ENCODE measurements at regions not wholly inside any gene's neighbourhood (a gene's known extent, or its start where the extent isn't known, plus 50 kb on each side); places are given as distances from the start of the nearest gene placed in this dataset.

DNA sequence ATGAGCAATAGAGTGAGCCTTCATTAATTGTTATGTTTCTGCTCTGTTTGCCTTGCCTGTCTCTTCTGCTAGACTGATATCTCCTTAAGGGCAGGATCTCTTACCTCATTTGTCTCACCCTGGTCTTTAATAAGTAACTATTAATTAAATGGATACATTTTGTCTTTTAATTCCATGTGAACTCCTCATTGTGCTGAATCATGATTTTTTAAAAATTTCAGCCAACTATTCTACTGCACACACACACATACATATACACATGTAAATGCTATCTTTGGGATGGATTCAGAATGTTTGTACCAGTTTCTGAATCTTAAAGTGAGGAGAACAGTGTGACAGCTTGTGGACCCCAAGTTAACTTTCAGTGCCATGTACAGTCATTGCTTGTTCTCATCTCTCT is 731.1 kb upstream of the MAP3K7 start:
- DNase-seq: no peak

- no peak for DNase-seq
Observed at GRCh38 chr6:91317247-91317835, 730.5 kb upstream of the MAP3K7 start.

- DNase-seq: no peak
Observed at GRCh38 chr6:91310178-91310577, 723.3 kb upstream of the MAP3K7 start.

DNA sequence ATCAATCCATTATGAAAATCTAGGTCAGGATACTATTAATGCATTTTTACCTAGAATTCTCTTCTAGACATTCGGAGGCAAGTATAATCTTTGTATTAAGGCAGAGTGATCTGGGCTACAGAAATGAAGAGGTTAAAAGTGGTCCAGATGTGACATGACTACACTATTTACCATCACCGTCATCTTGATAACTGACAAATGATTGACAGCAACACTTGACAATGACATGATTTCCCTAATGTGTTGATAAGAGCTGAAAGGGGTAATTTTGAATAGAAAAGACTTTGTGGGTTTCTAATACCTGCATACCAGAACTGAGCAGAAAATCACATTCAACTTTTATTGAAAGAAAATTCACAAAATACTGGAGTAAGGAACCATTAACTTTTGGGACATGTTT is 718.9 kb upstream of the MAP3K7 start:
- no peak for DNase-seq

- no peak for DNase-seq
Observed at GRCh38 chr6:91304521-91304920, 717.6 kb upstream of the MAP3K7 start.

- DNase-seq: no peak
Observed at GRCh38 chr6:91303326-91303725, 716.5 kb upstream of the MAP3K7 start.

DNA sequence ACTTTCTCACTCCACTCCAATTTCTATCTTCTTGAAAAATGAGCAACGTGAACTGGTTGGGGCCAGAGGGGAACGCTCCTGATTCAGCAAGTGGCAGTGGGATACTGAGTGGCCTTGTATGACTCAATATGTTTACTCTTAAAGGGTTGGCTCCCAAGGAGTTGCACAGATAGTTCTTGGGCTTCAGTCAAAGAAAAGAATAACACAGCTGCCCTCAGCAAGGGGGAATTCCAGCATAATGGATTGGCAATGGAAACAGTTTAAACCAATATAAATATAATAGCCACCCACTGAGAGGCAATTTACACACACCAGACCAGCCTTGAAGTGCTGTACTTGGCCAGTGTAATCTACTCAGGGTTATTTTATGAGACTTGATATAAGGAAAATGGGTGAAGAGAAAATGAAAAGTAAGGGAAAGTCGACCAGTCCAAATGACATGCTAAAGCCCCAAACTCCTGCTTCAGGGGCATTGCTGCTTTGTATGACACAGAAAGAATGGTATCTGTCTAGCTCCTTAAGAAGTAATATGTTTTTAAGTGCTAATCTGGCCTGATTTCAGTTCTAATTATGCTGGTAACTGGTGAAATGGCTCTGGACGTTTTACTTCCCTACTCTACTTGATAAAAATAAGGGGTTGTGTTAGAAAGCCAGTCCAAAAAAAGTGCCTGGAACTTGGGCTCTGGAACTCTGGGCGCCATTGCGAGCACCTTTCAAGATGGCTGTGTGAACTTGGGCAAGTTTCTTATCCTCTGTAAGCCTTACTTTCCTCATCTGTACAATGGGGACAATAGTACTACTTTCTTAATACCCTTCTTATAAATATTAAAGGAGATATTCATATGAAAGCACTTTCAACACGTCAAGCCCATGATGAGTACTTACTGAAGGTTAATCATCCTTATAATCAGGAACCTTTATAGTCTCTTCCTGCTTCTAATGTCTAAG is 712.9 kb upstream of the MAP3K7 start:
- DNase-seq: no peak

DNA sequence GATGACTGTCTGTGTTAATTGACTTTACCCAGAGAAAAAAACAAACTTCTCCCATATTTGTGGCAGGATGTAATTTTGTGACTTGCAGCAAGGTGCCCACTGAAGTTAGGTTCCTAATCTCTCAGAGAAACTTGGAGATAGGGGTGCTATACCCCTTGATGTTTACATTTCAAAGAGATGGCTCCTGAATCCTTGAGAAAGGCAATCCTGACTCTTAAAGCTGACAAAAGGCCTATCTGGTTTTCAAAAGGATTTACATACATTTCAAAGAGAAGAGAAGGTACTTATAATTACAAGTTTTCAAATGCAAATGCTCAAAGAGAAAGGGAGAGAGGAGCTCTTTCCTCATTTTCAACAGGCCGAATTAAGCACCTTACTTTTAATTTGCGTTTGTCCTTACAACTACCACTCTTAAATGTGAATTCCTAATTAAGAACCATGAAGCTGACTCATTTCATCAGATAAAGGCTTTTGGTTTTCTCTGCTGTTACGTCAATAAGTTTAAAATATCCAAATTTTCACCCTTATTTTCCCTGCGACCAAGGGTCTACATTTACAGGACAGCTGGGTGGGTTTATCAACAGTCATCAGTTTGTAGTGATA is 711.8 kb upstream of the MAP3K7 start:
- no peak for DNase-seq

DNA sequence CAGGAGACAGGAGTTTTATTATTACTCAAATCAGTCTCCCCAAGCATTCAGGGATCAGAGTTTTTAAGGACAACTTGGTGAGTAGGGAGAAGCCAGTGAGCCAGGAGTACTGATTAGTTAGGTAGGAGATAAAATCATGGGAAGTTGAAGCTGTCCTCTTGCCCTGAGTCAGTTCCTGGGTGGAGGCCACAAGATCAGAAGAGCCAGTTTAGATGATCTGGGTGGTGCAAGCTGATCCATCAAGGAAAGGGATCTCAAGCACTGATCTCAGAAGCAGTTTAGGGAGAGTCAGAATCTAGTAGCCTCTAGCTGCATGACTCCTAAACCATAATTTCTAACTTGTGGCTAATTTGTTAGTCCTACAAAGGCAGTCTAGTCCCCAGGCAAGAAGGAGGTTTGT is 706.5 kb upstream of the MAP3K7 start:
- no peak for DNase-seq

GRCh38 chr6:91291071-91291470 is 704.2 kb upstream of the MAP3K7 start:
- DNase-seq: no peak

- DNase-seq: no peak
Observed at GRCh38 chr6:91288741-91289140, 701.9 kb upstream of the MAP3K7 start.

DNA sequence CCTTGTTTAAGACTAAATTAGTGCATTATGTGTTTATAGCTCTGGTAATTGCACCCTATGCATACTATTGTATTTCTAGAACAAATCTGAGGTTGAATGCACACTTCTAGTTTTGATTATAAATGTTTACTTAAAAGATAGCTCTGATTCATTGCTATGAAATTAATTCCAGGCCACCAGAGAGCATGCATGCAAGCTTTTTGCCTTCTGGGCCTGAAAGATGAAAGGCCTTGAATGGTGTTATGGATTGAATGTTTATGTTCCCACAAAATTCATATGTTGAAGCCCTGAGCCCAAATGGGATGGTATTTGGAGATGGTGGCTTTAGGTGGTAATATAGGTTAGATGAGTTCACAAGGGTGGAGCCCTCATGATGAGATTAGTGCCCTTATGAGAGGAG is 695.0 kb upstream of the MAP3K7 start:
- peak; percentile 9 for DNase-seq

GRCh38 chr6:91280494-91280830 is 693.6 kb upstream of the MAP3K7 start:
- no peak for DNase-seq

- DNase-seq: no peak
Observed at GRCh38 chr6:91279740-91280493, 693.0 kb upstream of the MAP3K7 start.

GRCh38 chr6:91278416-91278815 is 691.5 kb upstream of the MAP3K7 start:
- DNase-seq: no peak

- DNase-seq: peak; percentile 42
Observed at GRCh38 chr6:91276315-91276714, 689.4 kb upstream of the MAP3K7 start.

GRCh38 chr6:91273729-91274128 is 686.9 kb upstream of the MAP3K7 start:
- DNase-seq: no peak

DNA sequence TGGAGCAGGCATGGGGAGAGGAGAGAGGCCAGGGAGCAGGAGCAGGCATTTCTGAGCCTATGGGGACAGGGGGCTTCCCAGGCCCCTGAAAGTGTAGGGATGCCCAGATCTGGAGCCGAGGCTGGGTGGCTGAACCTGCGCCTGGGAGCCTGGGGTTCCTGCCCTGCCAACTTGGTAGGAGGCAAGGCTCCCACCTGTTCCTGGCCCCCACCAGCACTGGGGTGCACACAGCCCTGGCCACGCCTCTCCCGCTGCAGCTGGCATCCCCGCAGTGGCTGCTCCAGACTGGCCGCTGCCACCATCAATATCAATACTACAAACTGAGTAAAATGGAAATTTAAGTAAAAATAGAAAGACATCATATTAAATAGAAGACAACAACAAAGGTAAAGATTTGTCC is 684.9 kb upstream of the MAP3K7 start:
- no peak for DNase-seq

DNA sequence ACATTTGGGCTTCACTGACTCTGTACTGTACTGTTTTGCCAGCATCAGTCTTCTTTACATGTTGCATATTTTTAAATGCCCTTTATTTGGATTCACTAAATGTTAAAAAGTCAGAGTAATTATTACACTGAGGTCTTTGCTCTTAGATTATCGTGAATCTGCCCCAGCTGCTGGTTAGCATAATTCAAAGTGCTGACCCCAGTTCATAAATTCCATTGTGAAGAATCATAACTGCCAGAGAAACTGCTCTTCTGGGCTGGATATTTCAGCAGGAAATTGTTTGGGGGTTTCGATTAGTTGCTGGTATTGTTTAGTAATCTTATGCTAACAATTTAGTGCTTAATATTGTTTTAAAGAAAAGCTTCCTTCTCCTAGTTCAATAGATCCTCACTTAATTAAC is 682.1 kb upstream of the MAP3K7 start:
- DNase-seq: no peak

DNA sequence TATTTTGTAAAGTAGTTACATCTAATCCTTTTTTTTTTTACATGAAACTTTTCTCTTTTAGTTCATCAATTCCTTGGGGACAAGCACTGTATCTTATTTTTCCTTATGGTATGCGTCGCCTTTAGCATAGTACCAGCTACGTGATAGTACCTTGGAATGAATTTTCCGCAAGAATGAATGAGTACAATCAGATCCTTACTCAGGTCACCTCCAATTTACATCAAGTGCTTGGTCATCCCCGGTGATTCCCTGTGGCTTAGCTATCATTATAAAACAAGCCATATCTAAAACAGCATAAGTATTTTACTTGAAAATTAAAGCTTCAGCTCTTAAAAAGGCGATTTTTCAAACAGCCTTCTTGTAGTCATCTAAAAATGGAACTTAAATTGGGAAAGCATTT is 680.4 kb upstream of the MAP3K7 start:
- DNase-seq: no peak

- DNase-seq: no peak
Observed at GRCh38 chr6:91266156-91266555, 679.3 kb upstream of the MAP3K7 start.

DNA sequence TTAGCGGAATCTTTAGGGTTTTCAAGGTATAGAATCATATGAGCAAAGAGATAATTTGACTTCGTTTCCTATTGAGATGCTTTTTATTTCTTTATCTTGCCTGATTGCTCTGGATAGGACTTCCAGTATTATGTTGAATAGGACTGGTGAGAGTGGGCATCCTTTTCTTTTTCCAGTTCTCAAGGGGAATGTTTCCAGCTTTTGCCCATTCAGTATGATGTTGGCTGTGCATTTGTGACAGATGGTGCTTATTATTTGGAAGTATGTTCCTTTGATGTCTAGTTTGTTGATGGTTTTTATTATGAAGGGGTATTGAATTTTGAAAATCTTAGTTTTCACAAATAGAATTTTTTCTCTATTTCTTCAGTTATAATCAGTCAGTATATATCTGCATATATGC is 656.6 kb upstream of the MAP3K7 start:
- no peak for DNase-seq

- DNase-seq: no peak
Observed at GRCh38 chr6:91242614-91242949, 655.7 kb upstream of the MAP3K7 start.
